ENCODE measurements at regions not wholly inside any gene's neighbourhood (a gene's known extent, or its start where the extent isn't known, plus 50 kb on each side); places are given as distances from the start of the nearest gene placed in this dataset.

- FAIRE-seq (no peak), DNase-seq (ENCODE audit: low read depth, low spot score) (no peak), ATAC-seq (peak; percentile 14; the same call in 1 of the 3 replicates)
- 72% methylated on average over 4 of the region's 4 CpGs for WGBS (ENCODE audit: insufficient coverage, insufficient replicate concordance, low lambda C conversion rate, missing lambda C conversion rate)
- BruUV-seq (replicated peaks), result no TSS peak
- Histone ChIP-seq H3K9ac (ENCODE audit: control insufficient read depth, insufficient read depth, low read length) (no peak overlapping the region), H4K20me1 (ENCODE audit: control insufficient read depth, insufficient read depth) (no peaks in the 10 kb centered on the region), H3K27me3 (replicated peaks in 1 of 2; ENCODE audit: control insufficient read depth in 2 of 2, insufficient read depth in 2 of 2, low read length in 1 of 2) (no peaks in the 10 kb centered on the region), H3K4me1 (ENCODE audit: control insufficient read depth, insufficient read depth, low read length) (peaks cover 24% of the 10 kb centered on the region), H3K9me3 (replicated peaks; ENCODE audit: control insufficient read depth, insufficient read depth, low read length) (no peaks in the 10 kb centered on the region), H3K27ac (ENCODE audit: control insufficient read depth, insufficient read depth) (no peak overlapping the region), H3K4me3 (no peak overlapping the region), H3K79me2 (ENCODE audit: control insufficient read depth, insufficient read depth, low read length) (no peaks in the 10 kb centered on the region), H2AFZ (ENCODE audit: control insufficient read depth, low read depth, low read length) (no peak overlapping the region), H3K36me3 (ENCODE audit: control insufficient read depth in 2 of 2, insufficient read depth in 2 of 2, low read length in 1 of 2) (no peaks in the 10 kb centered on the region), H3K4me2 (ENCODE audit: control insufficient read depth, insufficient read depth) (no peak overlapping the region)
- ChIA-PET CTCF (interaction anchor here (0.8 to 1.2 kb wide), 3 partner anchors 19 to 266 kb away, joined by 3 read pairs; no protein-coding TSS in a partner anchor), SMC1A (ENCODE audit: uncharacterized antibody, unreplicated experiment) (interaction anchor here (1.0 kb wide), 2 partner anchors 131 to 313 kb away, joined by 3 read pairs; no protein-coding TSS in a partner anchor), POLR2A (no interaction called here), RAD21 (ENCODE audit: unreplicated experiment) (interaction anchor here (0.6 kb wide), 1 partner anchor 46 kb away, joined by 3 read pairs; no protein-coding TSS in a partner anchor)
- intact Hi-C loops (cut with micrococcal nuclease; ENCODE audit: unreplicated experiment) (loop anchor here (5.0 to 10.0 kb wide), 4 partner anchors 277 to 576 kb away; no protein-coding TSS in a partner anchor), in situ Hi-C loops (cut with MboI) (no loop called here)
- TF ChIP-seq HDAC2 (IDR thresholded peaks at IDR 0.05) (no peak), NKRF (conservative IDR thresholded peaks at IDR 0.05) (no peak), IRF4 (IDR thresholded peaks at IDR 0.05; ENCODE audit: low read depth, low read length) (no peak), USF1 (IDR thresholded peaks at IDR 0.05; ENCODE audit: borderline replicate concordance, extremely low read length, insufficient read depth, low read depth, low read length) (no peak), E2F8 (IDR thresholded peaks at IDR 0.05; ENCODE audit: low read depth, partially characterized antibody) (no peak), JUND (IDR thresholded peaks at IDR 0.05; ENCODE audit: low read depth, low read length) (no peak), BCL3 (IDR thresholded peaks at IDR 0.05; ENCODE audit: borderline replicate concordance, insufficient read depth, low read depth, low read length, poor library complexity, severe bottlenecking) (no peak), E4F1 (IDR thresholded peaks at IDR 0.05; ENCODE audit: borderline replicate concordance, partially characterized antibody) (no peak), YY1 (IDR thresholded peaks at IDR 0.05; ENCODE audit: low read depth, low read length) (no peak), RBBP5 (conservative IDR thresholded peaks at IDR 0.05) (no peak), CEBPB (IDR thresholded peaks at IDR 0.05; ENCODE audit: borderline replicate concordance in 1 of 2, low read depth in 2 of 2, low read length in 2 of 2) (no peak), CHD2 (IDR thresholded peaks at IDR 0.05; ENCODE audit: borderline replicate concordance, low read depth, low read length) (no peak), ZBED1 (IDR thresholded peaks at IDR 0.05; ENCODE audit: borderline replicate concordance) (no peak)
Measured at GRCh38 chr12:42761601-42762350, 172.2 kb upstream of the PRICKLE1 start.

Data from GM12878 (cell line).